HAP-1 (cell line): ENCODE measurements at regions not wholly inside any gene's neighbourhood (a gene's known extent, or its start where the extent isn't known, plus 50 kb on each side); places are given as distances from the start of the nearest gene placed in this dataset.

Source experiments
- DNase-seq, 2 experiments: peaks; one replicate each; pipeline ENCODE4 v3.0.0-alpha.2; 2016 to 2020; ENCODE audit warnings: low spot score in 2 of 2
- H3K27me3 ChIP-seq: fragments of 250-450 bp; sonication (Bioruptor Pico); 2 replicates; pipeline ENCODE4 v1.5.1; 2020; ENCODE audit warnings: low read depth, mild to moderate bottlenecking, moderate library complexity
- H3K36me3 ChIP-seq: fragments of 250-450 bp; sonication (Bioruptor Pico); replicated peaks from 2 replicates; pipeline ENCODE4 v1.5.1; 2020; ENCODE audit warnings: mild to moderate bottlenecking
- H3K4me1 ChIP-seq: fragments of 250-450 bp; sonication (Bioruptor Pico); 2 replicates; pipeline ENCODE4 v1.5.1; 2020; ENCODE audit warnings: mild to moderate bottlenecking
- H3K4me3 ChIP-seq: fragments of 250-450 bp; sonication (Bioruptor Pico); 2 replicates; pipeline ENCODE4 v1.5.1; 2020; ENCODE audit warnings: mild to moderate bottlenecking, moderate library complexity
- H3K9me3 ChIP-seq: fragments of 250-450 bp; sonication (Bioruptor Pico); 2 replicates; pipeline ENCODE4 v1.5.1; 2020; ENCODE audit warnings: mild to moderate bottlenecking, moderate library complexity
- in situ Hi-C: fragments of 300-500 bp; cut with MboI; formaldehyde crosslinking; loops from 3 replicates; pipeline ENCODE4 v1.14.3; 2020; ENCODE audit warnings: low sequenced_read_pairs, inconsistent platforms, mixed read lengths

DNA sequence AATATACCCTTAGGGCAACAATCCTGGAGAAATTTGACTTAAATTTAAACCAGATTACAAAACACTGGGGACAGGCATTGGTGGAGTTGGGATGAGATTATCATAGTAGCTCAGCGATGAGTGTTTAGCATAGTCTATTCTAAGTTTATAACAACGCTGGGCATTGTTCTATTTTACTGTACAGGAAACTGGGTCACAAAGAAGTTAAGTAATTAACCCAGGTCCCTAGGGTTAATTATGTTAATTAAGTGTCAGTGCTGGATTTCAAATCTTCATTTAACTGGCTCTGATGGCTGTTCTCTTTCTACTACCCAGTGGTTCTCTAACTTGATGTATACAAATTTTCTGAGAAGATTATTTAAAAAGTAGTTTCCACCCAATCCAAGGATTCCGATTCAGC, 388.9 kb downstream of the KCNRG start:
- H3K4me3 ChIP-seq = no peak overlapping the region
- no peak for DNase-seq
- in situ Hi-C loops = no loop called here

DNA sequence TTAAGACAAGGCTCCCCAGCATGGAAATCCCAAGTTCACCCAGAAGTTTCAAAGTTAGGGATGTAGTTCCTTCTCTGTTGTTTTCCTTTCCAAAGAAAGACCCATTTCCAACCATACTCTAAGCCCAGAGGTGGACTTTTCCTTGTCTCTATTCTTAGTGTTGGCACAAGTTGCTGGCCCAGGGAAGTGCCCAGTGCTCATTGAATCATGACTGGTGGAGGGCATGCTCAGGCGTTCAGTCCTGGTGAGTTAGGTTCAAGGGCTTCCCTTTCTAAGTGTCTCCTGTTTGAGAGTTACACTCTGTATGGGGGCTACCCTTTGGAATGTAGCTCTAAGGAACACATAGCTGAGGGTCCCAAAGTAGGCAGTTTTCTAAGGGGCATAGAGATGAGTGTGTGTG, 389.5 kb downstream of the KCNRG start:
- in situ Hi-C loops = no loop called here
- no peak overlapping the region for H3K4me3 ChIP-seq
- no peaks in the 10 kb centered on the region for H3K9me3 ChIP-seq
- no peak for DNase-seq
- no peaks in the 10 kb centered on the region for H3K36me3 ChIP-seq
- H3K27me3 ChIP-seq = no peaks in the 10 kb centered on the region
- no peaks in the 10 kb centered on the region; the same call in 1 of the 2 replicates for H3K4me1 ChIP-seq

More for the DNA sequence above, 388.9 kb downstream of the KCNRG start:
- Histone ChIP-seq H3K9me3 (no peaks in the 10 kb centered on the region), H3K27me3 (no peaks in the 10 kb centered on the region), H3K36me3 (no peaks in the 10 kb centered on the region), H3K4me1 (no peaks in the 10 kb centered on the region; the same call in 1 of the 2 replicates)

DNA sequence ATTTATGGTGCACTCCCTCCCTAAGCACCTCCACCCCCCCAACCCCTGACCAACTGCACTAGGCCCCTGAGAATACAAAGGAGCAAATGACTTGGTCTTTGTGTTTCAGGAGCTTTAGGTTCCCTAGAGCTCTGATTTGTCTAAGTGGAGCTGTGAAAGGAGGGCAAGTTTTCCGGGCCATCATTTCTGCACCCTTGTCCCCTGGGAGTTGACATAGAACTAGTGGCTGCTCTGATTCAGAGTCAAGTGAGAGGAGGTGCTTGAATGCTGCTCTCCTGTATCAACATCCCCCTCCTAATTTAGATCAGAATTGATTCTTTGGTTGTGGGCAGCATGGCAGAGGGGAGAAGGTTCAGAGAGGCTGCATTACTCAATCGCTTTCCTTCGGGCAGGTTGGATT, 391.6 kb downstream of the KCNRG start:
- no peaks in the 10 kb centered on the region; the same call in 1 of the 2 replicates for H3K4me1 ChIP-seq
- no peak overlapping the region for H3K4me3 ChIP-seq
- no peak for DNase-seq
- in situ Hi-C loops = no loop called here
- H3K9me3 ChIP-seq = no peaks in the 10 kb centered on the region
- no peaks in the 10 kb centered on the region for H3K36me3 ChIP-seq
- H3K27me3 ChIP-seq = no peaks in the 10 kb centered on the region

DNA sequence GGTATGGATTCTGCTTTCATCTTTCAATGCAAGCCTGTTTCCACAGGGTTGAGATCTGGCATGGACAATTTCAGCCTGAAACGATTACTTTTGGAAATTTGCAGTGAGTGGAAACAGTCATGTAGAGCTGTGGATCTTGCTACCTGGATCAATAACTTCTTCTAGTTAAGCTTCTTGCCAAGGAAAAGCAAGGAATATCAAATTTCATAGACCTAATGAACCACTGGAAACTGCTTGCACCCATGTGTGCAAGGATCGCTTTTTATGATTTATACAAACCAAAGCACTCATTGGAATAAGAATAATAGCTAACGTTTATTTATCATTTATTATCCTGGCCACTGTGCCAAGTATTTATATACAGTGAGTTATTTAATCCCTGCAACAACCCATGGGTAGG, 392.8 kb downstream of the KCNRG start:
- no peaks in the 10 kb centered on the region for H3K36me3 ChIP-seq
- in situ Hi-C loops = no loop called here
- no peaks in the 10 kb centered on the region for H3K9me3 ChIP-seq
- no peak for DNase-seq
- no peak overlapping the region for H3K4me3 ChIP-seq
- H3K27me3 ChIP-seq = no peaks in the 10 kb centered on the region
- H3K4me1 ChIP-seq = peaks cover 2% of the 10 kb centered on the region; the same call in 1 of the 2 replicates

DNA sequence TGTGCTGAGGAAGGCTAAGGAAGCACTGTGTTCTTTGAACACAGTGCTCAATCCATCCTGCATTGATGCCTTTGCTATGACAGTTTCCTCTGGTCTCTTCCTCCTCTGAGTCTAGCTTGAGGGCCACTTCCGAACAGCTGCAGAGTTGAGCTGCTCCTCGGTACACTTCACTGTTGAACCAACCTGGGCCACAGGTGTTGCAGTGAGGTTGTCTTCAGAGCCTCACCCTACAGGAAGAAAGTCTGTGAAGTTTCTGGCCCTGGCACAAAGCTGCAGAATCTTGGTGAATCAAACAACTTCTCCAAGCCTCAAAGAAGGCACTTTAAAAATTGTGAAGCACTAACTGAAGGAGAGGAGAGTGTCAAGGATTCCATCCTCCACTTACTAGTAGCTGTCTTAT, 394.0 kb downstream of the KCNRG start:
- Histone ChIP-seq H3K27me3 (no peaks in the 10 kb centered on the region), H3K36me3 (no peaks in the 10 kb centered on the region), H3K9me3 (no peaks in the 10 kb centered on the region), H3K4me1 (peaks cover 2% of the 10 kb centered on the region; the same call in 1 of the 2 replicates), H3K4me3 (no peak overlapping the region)
- in situ Hi-C loops = no loop called here
- DNase-seq = no peak

DNA sequence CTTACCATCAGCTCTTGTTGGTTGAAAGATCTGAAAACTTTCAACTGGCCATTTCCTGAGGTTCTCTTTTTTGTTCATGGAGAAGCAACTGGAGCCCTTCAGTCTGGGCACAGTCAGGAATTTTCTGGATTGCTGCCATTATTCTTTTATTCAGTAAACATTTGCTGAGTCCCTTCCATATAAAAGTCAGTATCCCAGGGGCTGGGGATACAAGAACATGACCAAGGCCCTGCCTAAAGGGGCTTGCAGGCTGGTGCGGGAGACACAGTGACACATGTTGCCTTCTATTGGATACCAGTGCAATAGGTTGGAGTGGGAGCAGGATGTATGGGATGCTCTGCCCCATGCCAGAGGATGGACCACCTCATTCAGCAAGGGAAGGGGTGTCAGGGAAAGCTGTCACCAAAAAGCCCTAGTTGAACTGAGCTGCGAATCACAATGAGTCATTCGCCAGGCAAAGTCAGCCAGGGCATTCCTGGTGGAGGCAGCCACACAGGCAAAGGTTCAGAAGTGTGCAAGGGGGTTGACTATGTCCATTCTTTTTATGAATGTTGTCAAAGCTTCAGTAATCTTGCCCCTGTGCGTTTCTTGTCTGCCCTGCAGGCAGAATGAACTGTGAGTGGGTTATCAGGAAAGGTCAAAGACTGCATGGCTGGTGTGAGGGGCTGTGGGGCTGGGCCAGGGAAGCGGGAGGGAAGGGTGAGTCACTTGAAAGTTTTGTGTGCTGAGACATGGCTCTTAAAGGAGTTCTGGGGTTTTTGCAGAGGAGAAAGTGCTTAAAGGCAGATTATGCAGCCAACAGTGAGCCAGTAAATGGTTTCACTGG, 395.9 kb downstream of the KCNRG start:
- H3K36me3 ChIP-seq = no peaks in the 10 kb centered on the region
- in situ Hi-C loops = no loop called here
- H3K4me1 ChIP-seq = peaks cover 8% of the 10 kb centered on the region; the same call in 1 of the 2 replicates
- no peaks in the 10 kb centered on the region for H3K9me3 ChIP-seq
- no peaks in the 10 kb centered on the region for H3K27me3 ChIP-seq
- no peak for DNase-seq
- H3K4me3 ChIP-seq = no peak overlapping the region

DNA sequence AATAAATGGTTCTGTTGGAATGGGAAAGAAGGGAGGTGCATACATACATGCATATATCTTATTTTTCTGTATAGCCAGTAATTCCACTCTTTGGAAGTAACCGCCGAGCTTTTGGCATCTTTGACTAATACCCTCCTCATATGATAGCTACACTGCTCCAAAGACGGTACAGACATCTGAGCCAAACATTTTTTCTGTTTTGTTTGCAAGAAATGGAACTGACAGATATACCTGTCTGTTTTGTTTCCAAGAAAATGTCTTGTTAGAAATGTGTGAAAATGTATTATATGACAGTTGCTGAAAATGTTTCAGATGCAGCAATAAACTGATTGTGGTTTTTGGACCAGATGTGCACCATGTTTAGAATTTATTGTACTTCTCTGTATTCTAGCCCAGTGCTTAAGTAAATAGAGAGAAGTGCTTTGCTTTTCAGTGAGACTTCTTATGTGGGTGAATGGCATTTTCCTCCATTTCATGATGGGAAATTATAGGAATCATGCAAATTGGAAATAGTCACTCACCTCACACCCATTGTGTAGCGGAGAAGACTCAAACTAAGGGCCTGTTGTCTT, 396.9 kb downstream of the KCNRG start:
- DNase-seq = no peak
- no peaks in the 10 kb centered on the region for H3K36me3 ChIP-seq
- no peak overlapping the region for H3K4me3 ChIP-seq
- H3K27me3 ChIP-seq = no peaks in the 10 kb centered on the region
- H3K9me3 ChIP-seq = no peaks in the 10 kb centered on the region
- in situ Hi-C loops = no loop called here
- H3K4me1 ChIP-seq = peaks cover 8% of the 10 kb centered on the region; the same call in 1 of the 2 replicates

DNA sequence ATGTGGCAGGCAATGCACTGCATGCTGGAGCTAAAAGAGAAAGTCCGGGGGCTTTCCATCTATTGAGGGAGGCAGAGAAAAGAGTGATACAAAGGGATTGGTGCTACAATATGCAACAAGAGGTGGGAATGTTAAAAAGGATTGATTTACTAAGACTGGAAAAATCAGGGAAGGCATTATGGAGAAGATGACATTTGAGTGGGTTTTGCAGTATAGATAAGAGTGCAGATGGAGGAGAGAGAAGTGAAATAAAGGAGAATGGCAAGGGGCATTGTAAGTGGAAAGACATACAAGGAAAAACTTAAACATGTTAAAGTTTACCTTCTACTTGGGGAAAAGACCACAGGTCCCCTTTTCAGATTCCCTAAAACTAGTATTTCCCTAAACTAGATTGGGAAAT, 399.4 kb downstream of the KCNRG start:
- in situ Hi-C loops = no loop called here
- Histone ChIP-seq H3K4me1 (peaks cover 14% of the 10 kb centered on the region), H3K4me3 (no peak overlapping the region), H3K36me3 (no peaks in the 10 kb centered on the region), H3K27me3 (no peaks in the 10 kb centered on the region), H3K9me3 (no peaks in the 10 kb centered on the region)
- DNase-seq = no peak

DNA sequence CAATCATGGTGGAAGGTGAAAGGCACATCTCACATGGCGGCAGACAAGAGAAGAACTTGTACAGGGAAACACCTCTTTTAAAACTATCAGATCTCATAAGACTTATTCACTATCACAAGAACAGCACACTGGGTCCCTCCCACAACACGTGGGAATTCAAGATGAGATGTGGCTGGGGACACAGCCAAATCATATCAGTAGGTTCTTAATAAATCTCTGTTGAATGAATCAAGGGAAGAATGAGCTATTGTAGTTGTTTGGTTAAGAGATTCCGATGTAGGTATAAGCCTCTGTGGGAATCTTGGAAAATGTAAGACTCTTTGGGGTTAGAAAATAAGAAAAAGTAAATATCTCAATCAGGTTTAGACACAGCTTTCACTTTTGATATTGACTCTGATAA, 400.2 kb downstream of the KCNRG start:
- Histone ChIP-seq H3K36me3 (no peaks in the 10 kb centered on the region), H3K9me3 (no peaks in the 10 kb centered on the region), H3K27me3 (no peaks in the 10 kb centered on the region), H3K4me1 (peaks cover 14% of the 10 kb centered on the region), H3K4me3 (no peak overlapping the region)
- no peak for DNase-seq
- in situ Hi-C loops = no loop called here

DNA sequence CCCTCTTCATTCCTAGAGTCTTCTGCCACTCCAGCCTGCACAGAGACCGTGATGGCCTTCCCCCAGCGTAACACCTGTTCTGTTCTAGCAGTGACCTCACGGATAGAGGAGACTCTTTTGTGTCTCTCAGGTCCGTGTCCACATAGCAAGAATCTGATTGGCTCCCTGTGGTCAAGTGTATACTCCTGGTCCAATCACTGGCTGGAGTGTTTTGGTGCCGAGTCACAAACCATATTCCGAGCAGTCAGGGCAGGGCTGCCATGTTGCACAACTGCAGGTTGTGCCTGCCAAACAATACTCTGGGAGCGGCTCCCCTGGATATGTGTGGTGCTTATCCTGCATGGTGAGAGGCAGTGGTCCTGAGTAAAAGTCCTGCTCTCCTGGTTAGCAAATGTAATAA, 402.4 kb downstream of the KCNRG start:
- Histone ChIP-seq H3K9me3 (no peaks in the 10 kb centered on the region), H3K4me1 (peaks cover 12% of the 10 kb centered on the region), H3K4me3 (no peak overlapping the region), H3K36me3 (no peaks in the 10 kb centered on the region), H3K27me3 (no peaks in the 10 kb centered on the region)
- no peak for DNase-seq
- in situ Hi-C loops = no loop called here

DNA sequence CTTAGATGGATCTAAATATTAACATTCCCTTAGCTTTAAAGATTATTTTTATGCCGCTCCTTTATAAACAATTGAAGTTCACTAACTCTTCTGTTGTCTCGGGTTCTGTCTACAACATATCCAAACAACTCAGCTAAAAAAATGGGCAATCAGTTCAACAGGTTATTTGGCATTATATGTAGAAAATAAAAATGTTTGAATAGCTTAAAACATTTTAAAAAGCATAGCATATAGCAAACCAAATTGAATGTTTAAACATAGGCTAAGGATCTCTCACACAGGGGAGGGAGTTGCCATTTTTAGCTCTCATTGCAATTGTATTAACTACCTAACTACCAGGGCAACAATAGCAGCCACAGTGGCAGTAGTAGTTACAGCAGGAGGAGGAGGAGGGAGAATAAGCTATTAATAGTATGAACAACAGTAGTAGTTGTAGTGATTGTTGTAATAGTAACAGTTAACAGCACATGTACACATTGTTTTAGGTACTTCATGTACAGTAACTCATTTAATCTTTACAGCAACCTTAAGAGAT, 404.2 kb downstream of the KCNRG start:
- peaks cover 12% of the 10 kb centered on the region for H3K4me1 ChIP-seq
- no peaks in the 10 kb centered on the region for H3K9me3 ChIP-seq
- H3K36me3 ChIP-seq = no peaks in the 10 kb centered on the region
- H3K27me3 ChIP-seq = no peaks in the 10 kb centered on the region
- in situ Hi-C loops = no loop called here
- DNase-seq = no peak
- H3K4me3 ChIP-seq = no peak overlapping the region

DNA sequence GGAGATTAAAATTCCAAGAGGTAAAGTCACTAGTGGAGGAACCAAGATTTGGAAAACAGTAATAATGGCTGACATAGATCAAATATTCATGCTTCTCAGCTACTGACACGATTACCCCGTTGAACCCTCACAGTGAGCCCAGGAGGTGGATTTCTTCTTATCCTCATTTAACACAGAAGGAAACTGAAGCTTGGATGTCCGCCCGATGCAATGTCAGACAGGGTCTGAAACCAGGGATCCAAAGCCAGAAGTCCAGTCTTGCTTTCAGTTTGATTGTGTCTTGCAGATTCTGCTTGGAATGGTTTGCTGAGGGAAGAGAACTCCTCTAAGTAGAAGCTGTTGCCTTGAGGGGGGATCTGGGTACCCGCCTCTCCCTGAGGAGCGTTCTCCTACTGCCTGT, 404.7 kb downstream of the KCNRG start:
- no peak for DNase-seq
- peaks cover 12% of the 10 kb centered on the region for H3K4me1 ChIP-seq
- no peaks in the 10 kb centered on the region for H3K27me3 ChIP-seq
- H3K36me3 ChIP-seq = no peaks in the 10 kb centered on the region
- no peaks in the 10 kb centered on the region for H3K9me3 ChIP-seq
- no peak overlapping the region for H3K4me3 ChIP-seq
- in situ Hi-C loops = no loop called here

DNA sequence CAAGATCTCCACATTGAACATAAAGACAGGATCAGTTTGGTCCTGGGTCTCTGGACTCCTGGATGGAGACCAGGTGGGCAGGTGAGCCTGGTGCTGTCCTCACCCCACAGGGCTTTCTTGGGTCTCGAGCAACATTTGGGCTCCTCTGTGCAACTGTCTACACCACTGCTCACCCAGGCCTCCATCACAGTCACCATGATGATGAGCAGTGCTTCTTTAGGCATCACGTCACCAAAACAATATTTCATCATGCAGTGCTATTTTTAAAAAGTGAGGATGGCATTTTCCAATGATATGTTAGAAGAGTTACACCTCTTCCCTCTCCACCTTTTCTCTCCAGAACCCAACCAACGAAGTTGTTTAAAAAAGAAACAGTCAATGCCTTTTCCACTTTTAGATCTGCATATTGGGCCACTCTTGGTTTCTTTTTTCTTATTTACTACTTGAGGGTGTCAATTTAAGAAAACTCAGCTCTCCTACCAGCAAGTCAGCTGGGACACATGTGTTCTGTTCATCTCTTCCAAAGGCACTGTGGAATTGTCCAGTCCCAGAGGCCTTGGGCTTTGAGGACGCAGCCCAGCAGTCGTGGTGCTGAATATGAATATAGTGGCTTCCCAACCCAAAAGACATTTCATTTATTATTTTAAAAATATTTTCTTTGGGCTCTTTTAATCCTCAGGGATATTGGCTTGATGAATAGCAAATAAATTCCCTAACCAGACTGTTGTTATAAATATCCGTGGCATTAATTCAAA, 405.7 kb downstream of the KCNRG start:
- H3K4me1 ChIP-seq = peaks cover 6% of the 10 kb centered on the region
- H3K27me3 ChIP-seq = no peaks in the 10 kb centered on the region
- no peak for DNase-seq
- H3K36me3 ChIP-seq = no peaks in the 10 kb centered on the region
- in situ Hi-C loops = no loop called here
- no peaks in the 10 kb centered on the region for H3K9me3 ChIP-seq
- no peak overlapping the region for H3K4me3 ChIP-seq
